NCI-H1694 treated with DMSO at 0.1 percent for 48 hours (cell line): ENCODE measurements at regions not wholly inside any gene's neighbourhood (a gene's known extent, or its start where the extent isn't known, plus 50 kb on each side); places are given as distances from the start of the nearest gene placed in this dataset.

ENCODE experiments used
- DNase-seq: peaks from one replicate; lab custom pipeline; 2025; lab: John Stamatoyannopoulos, UW

- no peak for DNase-seq
Observed at GRCh38 chr1:193791746-193792145, 605.3 kb upstream of the B3GALT2 start.

GRCh38 chr1:193787061-193787460 is 600.6 kb upstream of the B3GALT2 start:
- no peak for DNase-seq

GRCh38 chr1:193785850-193786420 is 599.5 kb upstream of the B3GALT2 start:
- no peak for DNase-seq

- no peak for DNase-seq
Observed at GRCh38 chr1:193774536-193775323, 588.3 kb upstream of the B3GALT2 start.

GRCh38 chr1:193771596-193771995 is 585.2 kb upstream of the B3GALT2 start:
- DNase-seq, result no peak

- DNase-seq, result no peak
Observed at GRCh38 chr1:193769651-193770050, 583.2 kb upstream of the B3GALT2 start.

- no peak for DNase-seq
Observed at GRCh38 chr1:193767886-193768285, 581.5 kb upstream of the B3GALT2 start.

- DNase-seq, result no peak
Observed at GRCh38 chr1:193766329-193766728, 579.9 kb upstream of the B3GALT2 start.

- no peak for DNase-seq
Observed at GRCh38 chr1:193763266-193763665, 576.9 kb upstream of the B3GALT2 start.

GRCh38 chr1:193762236-193762635 is 575.8 kb upstream of the B3GALT2 start:
- DNase-seq, result no peak

GRCh38 chr1:193755441-193755840 is 569.0 kb upstream of the B3GALT2 start:
- no peak for DNase-seq

- DNase-seq, result no peak
Observed at GRCh38 chr1:193754732-193755427, 568.5 kb upstream of the B3GALT2 start.

GRCh38 chr1:193754151-193754550 is 567.7 kb upstream of the B3GALT2 start:
- DNase-seq, result no peak

GRCh38 chr1:193753038-193753756 is 566.8 kb upstream of the B3GALT2 start:
- DNase-seq, result no peak

GRCh38 chr1:193749868-193750267 is 563.5 kb upstream of the B3GALT2 start:
- no peak for DNase-seq

- no peak for DNase-seq
Observed at GRCh38 chr1:193747579-193747978, 561.2 kb upstream of the B3GALT2 start.

GRCh38 chr1:193741228-193741627 is 554.8 kb upstream of the B3GALT2 start:
- no peak for DNase-seq

GRCh38 chr1:193740762-193741161 is 554.3 kb upstream of the B3GALT2 start:
- DNase-seq, result no peak

- DNase-seq, result no peak
Observed at GRCh38 chr1:193736507-193736906, 550.1 kb upstream of the B3GALT2 start.

- no peak for DNase-seq
Observed at GRCh38 chr1:193733674-193734073, 547.3 kb upstream of the B3GALT2 start.

- DNase-seq, result no peak
Observed at GRCh38 chr1:193730017-193730416, 543.6 kb upstream of the B3GALT2 start.

GRCh38 chr1:193729429-193729828 is 543.0 kb upstream of the B3GALT2 start:
- peak; percentile 68 for DNase-seq

- no peak for DNase-seq
Observed at GRCh38 chr1:193727850-193728249, 541.4 kb upstream of the B3GALT2 start.
